NB4 (cell line): ENCODE measurements at regions not wholly inside any gene's neighbourhood (a gene's known extent, or its start where the extent isn't known, plus 50 kb on each side); places are given as distances from the start of the nearest gene placed in this dataset.

Source experiments
- DNase-seq: peaks from one replicate; pipeline ENCODE4 v3.0.0; 2010; ENCODE audit warnings: low read depth
- H3K4me3 ChIP-seq: one replicate; pipeline ENCODE4 v1.5.1; 2011; ENCODE audit warnings: mild to moderate bottlenecking, low read depth, low read length, moderate library complexity
- MAX ChIP-seq: IDR thresholded peaks from 2 replicates; pipeline ENCODE4 v1.6.1; 2011; ENCODE audit warnings: low read depth, low read length
- MYC ChIP-seq: IDR thresholded peaks from 2 replicates; pipeline ENCODE4 v1.6.1; 2011; ENCODE audit warnings: low read depth, low read length
- POLR2A ChIP-seq: IDR thresholded peaks from 2 replicates; pipeline ENCODE4 v1.6.1; 2011; ENCODE audit warnings: mild to moderate bottlenecking; ENCODE audit not compliant: insufficient read length; ENCODE audit errors: extremely low read depth
- TF ChIP-seq, protein P1 (sequence below): IDR thresholded peaks from one replicate; pipeline ENCODE4 v1.5.1; 2012; ENCODE audit warnings: low read depth, low read length

DNA sequence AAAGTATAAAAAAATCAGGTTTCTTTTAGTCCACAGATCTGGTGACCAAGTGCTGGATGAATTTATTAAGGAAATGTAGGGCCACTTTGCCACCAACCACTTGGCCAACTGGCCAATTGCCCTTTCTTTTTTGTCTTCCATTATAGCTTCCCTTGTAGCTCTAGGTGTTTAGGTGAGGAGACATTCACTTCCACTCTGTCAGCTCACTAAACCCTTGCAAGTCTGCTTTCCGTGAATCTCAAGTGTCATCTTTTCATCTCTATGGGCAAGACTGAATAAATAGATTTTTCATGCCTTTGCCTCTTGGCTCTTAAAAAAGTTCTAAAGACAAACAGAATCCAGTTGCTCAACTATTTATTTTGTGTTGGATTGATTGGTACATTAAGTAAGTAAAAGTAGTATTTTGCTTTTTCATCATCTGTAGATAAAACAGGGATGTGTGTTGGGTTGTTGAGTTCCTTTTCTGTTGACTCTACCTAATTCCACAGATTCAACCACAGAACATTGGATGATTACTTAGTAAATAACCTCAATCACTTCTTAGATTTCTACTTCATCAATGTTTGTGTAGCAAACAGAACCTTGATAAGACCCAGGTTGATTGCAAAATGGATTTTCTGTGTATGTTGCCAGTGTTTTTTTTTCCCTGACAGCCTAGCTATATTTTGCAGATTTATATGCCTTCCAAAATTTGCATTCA lies 68.1 kb upstream of the GRXCR1 start:
- TF ChIP-seq POLR2A = no peak
- TF ChIP-seq, protein P1, sequence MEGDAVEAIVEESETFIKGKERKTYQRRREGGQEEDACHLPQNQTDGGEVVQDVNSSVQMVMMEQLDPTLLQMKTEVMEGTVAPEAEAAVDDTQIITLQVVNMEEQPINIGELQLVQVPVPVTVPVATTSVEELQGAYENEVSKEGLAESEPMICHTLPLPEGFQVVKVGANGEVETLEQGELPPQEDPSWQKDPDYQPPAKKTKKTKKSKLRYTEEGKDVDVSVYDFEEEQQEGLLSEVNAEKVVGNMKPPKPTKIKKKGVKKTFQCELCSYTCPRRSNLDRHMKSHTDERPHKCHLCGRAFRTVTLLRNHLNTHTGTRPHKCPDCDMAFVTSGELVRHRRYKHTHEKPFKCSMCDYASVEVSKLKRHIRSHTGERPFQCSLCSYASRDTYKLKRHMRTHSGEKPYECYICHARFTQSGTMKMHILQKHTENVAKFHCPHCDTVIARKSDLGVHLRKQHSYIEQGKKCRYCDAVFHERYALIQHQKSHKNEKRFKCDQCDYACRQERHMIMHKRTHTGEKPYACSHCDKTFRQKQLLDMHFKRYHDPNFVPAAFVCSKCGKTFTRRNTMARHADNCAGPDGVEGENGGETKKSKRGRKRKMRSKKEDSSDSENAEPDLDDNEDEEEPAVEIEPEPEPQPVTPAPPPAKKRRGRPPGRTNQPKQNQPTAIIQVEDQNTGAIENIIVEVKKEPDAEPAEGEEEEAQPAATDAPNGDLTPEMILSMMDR = no peak
- TF ChIP-seq MAX = no peak
- no peak for TF ChIP-seq MYC
- no peak for DNase-seq
- H3K4me3 ChIP-seq = no peak overlapping the region

- H3K4me3 ChIP-seq = no peak overlapping the region
- TF ChIP-seq, protein P1 = no peak
- TF ChIP-seq MAX (no peak), POLR2A (no peak), MYC (no peak)
- no peak for DNase-seq
Observed at GRCh38 chr4:42821230-42821629, 71.3 kb upstream of the GRXCR1 start.

- DNase-seq = no peak
- no peak overlapping the region for H3K4me3 ChIP-seq
- TF ChIP-seq MAX (no peak), MYC (no peak), POLR2A (no peak)
- TF ChIP-seq, protein P1 = no peak
Observed at GRCh38 chr4:42819863-42820514, 72.5 kb upstream of the GRXCR1 start.

GRCh38 chr4:42817913-42818312 lies 74.6 kb upstream of the GRXCR1 start:
- TF ChIP-seq MYC (no peak), MAX (no peak)
- TF ChIP-seq, protein P1 = no peak
- no peak for DNase-seq
- H3K4me3 ChIP-seq = no peak overlapping the region

GRCh38 chr4:42816880-42817400 lies 75.6 kb upstream of the GRXCR1 start:
- no peak for DNase-seq
- H3K4me3 ChIP-seq = no peak overlapping the region
- TF ChIP-seq POLR2A (no peak), MYC (no peak), MAX (no peak)
- TF ChIP-seq, protein P1 = no peak
